HG03342 (cell line): ENCODE measurements at regions not wholly inside any gene's neighbourhood (a gene's known extent, or its start where the extent isn't known, plus 50 kb on each side); places are given as distances from the start of the nearest gene placed in this dataset.

ENCODE experiments used
- ATAC-seq: cut with Tn5 transposase; IDR thresholded peaks from one replicate; pipeline ENCODE4 v1.9.1; 2021; ENCODE audit warnings: mild to moderate bottlenecking, moderate library complexity; ENCODE audit not compliant: unreplicated experiment

- ATAC-seq, result no peak
Measured at GRCh38 chr6:14274016-14274415, 156.4 kb downstream of the CD83 start.

- no peak for ATAC-seq
Measured at GRCh38 chr6:14274546-14275492, 157.2 kb downstream of the CD83 start.

GRCh38 chr6:14275493-14275851, 157.9 kb downstream of the CD83 start:
- ATAC-seq, result no peak

GRCh38 chr6:14276071-14276470, 158.5 kb downstream of the CD83 start:
- ATAC-seq, result no peak

GRCh38 chr6:14276667-14277404, 159.3 kb downstream of the CD83 start:
- peak; percentile 74 for ATAC-seq

GRCh38 chr6:14277405-14277930, 159.9 kb downstream of the CD83 start:
- ATAC-seq, result peak; percentile 34

GRCh38 chr6:14278006-14278405, 160.4 kb downstream of the CD83 start:
- no peak for ATAC-seq

GRCh38 chr6:14278446-14278845, 160.9 kb downstream of the CD83 start:
- ATAC-seq, result no peak

- no peak for ATAC-seq
Measured at GRCh38 chr6:14280006-14280510, 162.5 kb downstream of the CD83 start.

GRCh38 chr6:14280766-14281293, 163.3 kb downstream of the CD83 start:
- no peak for ATAC-seq

- no peak for ATAC-seq
Measured at GRCh38 chr6:14281811-14282660, 164.5 kb downstream of the CD83 start.

- no peak for ATAC-seq
Measured at GRCh38 chr6:14282854-14283505, 165.4 kb downstream of the CD83 start.

- ATAC-seq, result no peak
Measured at GRCh38 chr6:14283600-14284235, 166.1 kb downstream of the CD83 start.

GRCh38 chr6:14284969-14285590, 167.5 kb downstream of the CD83 start:
- ATAC-seq, result no peak

GRCh38 chr6:14286144-14286543, 168.6 kb downstream of the CD83 start:
- no peak for ATAC-seq

- no peak for ATAC-seq
Measured at GRCh38 chr6:14286634-14287428, 169.3 kb downstream of the CD83 start.

GRCh38 chr6:14287707-14288106, 170.1 kb downstream of the CD83 start:
- ATAC-seq, result no peak

GRCh38 chr6:14288910-14289309, 171.3 kb downstream of the CD83 start:
- no peak for ATAC-seq
